GM19351 (cell line): ENCODE measurements at regions not wholly inside any gene's neighbourhood (a gene's known extent, or its start where the extent isn't known, plus 50 kb on each side); places are given as distances from the start of the nearest gene placed in this dataset.

Experiments used
- ATAC-seq: cut with Tn5 transposase; IDR thresholded peaks from one replicate; pipeline ENCODE4 v1.9.1; 2021; ENCODE audit warnings: mild to moderate bottlenecking, moderate library complexity; ENCODE audit not compliant: unreplicated experiment

- no peak for ATAC-seq
Observed at GRCh38 chr11:103848686-103849085, 187.8 kb upstream of the DDI1 start.

GRCh38 chr11:103849366-103849765 lies 187.1 kb upstream of the DDI1 start:
- no peak for ATAC-seq

GRCh38 chr11:103850419-103851165 lies 185.8 kb upstream of the DDI1 start:
- no peak for ATAC-seq

- ATAC-seq: no peak
Observed at GRCh38 chr11:103851166-103851651, 185.2 kb upstream of the DDI1 start.
